ENCODE measurements at regions not wholly inside any gene's neighbourhood (a gene's known extent, or its start where the extent isn't known, plus 50 kb on each side); places are given as distances from the start of the nearest gene placed in this dataset.

- no peak overlapping the region for H3K9ac ChIP-seq (ENCODE audit: low read length)
- no peak overlapping the region for H2AFZ ChIP-seq (ENCODE audit: low read depth, low read length)
- H4K20me1 ChIP-seq (ENCODE audit: insufficient read depth): no peaks in the 10 kb centered on the region
- H3F3A ChIP-seq (ENCODE audit: insufficient read depth, low read length, poor library complexity, severe bottlenecking): no peaks in the 10 kb centered on the region
- H3K27me3 ChIP-seq (ENCODE audit: insufficient read depth, low read depth, low read length): no peaks in the 10 kb centered on the region
- no peak overlapping the region for H3K4me2 ChIP-seq (ENCODE audit: low read length)
- H3K36me3 ChIP-seq (ENCODE audit: insufficient read depth, low read length): no peaks in the 10 kb centered on the region
- no peak overlapping the region for H3K27ac ChIP-seq (ENCODE audit: low read length)
- H3K9me3 ChIP-seq (ENCODE audit: low read length): no peaks in the 10 kb centered on the region
- H3K79me2 ChIP-seq (replicated peaks; ENCODE audit: insufficient read depth, low read length): no peaks in the 10 kb centered on the region
- no peak overlapping the region for H3K4me3 ChIP-seq (ENCODE audit: low read length)
- TF ChIP-seq SMC3 (conservative IDR thresholded peaks at IDR 0.05; ENCODE audit: poor library complexity): no peak
- TF ChIP-seq MXI1 (conservative IDR thresholded peaks at IDR 0.05; ENCODE audit: poor library complexity, severe bottlenecking): no peak
- TF ChIP-seq EZH2 (IDR thresholded peaks at IDR 0.05; ENCODE audit: borderline replicate concordance, insufficient read depth, low read length, poor library complexity, severe bottlenecking): no peak
- no peak for TF ChIP-seq EP300 (conservative IDR thresholded peaks at IDR 0.05; ENCODE audit: poor library complexity, severe bottlenecking)
- H3K9me2 ChIP-seq (ENCODE audit: insufficient read depth, low read length): no peaks in the 10 kb centered on the region
Measured at GRCh38 chr4:11831739-11832138, 403.0 kb upstream of the HS3ST1 start.

GRCh38 chr4:11824566-11824965 is 395.9 kb upstream of the HS3ST1 start:
- H3K4me3 ChIP-seq (ENCODE audit: low read length): no peak overlapping the region
- no peaks in the 10 kb centered on the region for H3F3A ChIP-seq (ENCODE audit: insufficient read depth, low read length, poor library complexity, severe bottlenecking)
- no peaks in the 10 kb centered on the region for H3K9me3 ChIP-seq (ENCODE audit: low read length)
- no peak overlapping the region for H3K27ac ChIP-seq (ENCODE audit: low read length)
- H3K27me3 ChIP-seq (ENCODE audit: insufficient read depth, low read depth, low read length): no peaks in the 10 kb centered on the region
- no peak overlapping the region for H3K9ac ChIP-seq (ENCODE audit: low read length)
- TF ChIP-seq RAD21 (conservative IDR thresholded peaks at IDR 0.05): no peak
- no peaks in the 10 kb centered on the region for H3K36me3 ChIP-seq (ENCODE audit: insufficient read depth, low read length)
- H4K20me1 ChIP-seq (ENCODE audit: insufficient read depth): no peaks in the 10 kb centered on the region
- no peaks in the 10 kb centered on the region for H3K9me2 ChIP-seq (ENCODE audit: insufficient read depth, low read length)
- H3K79me2 ChIP-seq (replicated peaks; ENCODE audit: insufficient read depth, low read length): no peaks in the 10 kb centered on the region
- no peak overlapping the region for H3K4me2 ChIP-seq (ENCODE audit: low read length)
- no peak overlapping the region for H2AFZ ChIP-seq (ENCODE audit: low read depth, low read length)

- Histone ChIP-seq H3K9me3 (ENCODE audit: low read length) (no peaks in the 10 kb centered on the region), H3K27me3 (ENCODE audit: insufficient read depth, low read depth, low read length) (no peaks in the 10 kb centered on the region), H2AFZ (ENCODE audit: low read depth, low read length) (no peak overlapping the region), H4K20me1 (ENCODE audit: insufficient read depth) (no peaks in the 10 kb centered on the region), H3K27ac (ENCODE audit: low read length) (no peak overlapping the region), H3K79me2 (replicated peaks; ENCODE audit: insufficient read depth, low read length) (no peaks in the 10 kb centered on the region), H3K9ac (ENCODE audit: low read length) (no peak overlapping the region), H3K9me2 (ENCODE audit: insufficient read depth, low read length) (no peaks in the 10 kb centered on the region), H3K4me2 (ENCODE audit: low read length) (no peak overlapping the region), H3F3A (ENCODE audit: insufficient read depth, low read length, poor library complexity, severe bottlenecking) (no peaks in the 10 kb centered on the region), H3K4me3 (ENCODE audit: low read length) (no peak overlapping the region), H3K36me3 (ENCODE audit: insufficient read depth, low read length) (no peaks in the 10 kb centered on the region)
- TF ChIP-seq REST (IDR thresholded peaks at IDR 0.05; ENCODE audit: borderline replicate concordance) (no peak), EZH2 (IDR thresholded peaks at IDR 0.05; ENCODE audit: borderline replicate concordance, insufficient read depth, low read length, poor library complexity, severe bottlenecking) (no peak), SMC3 (conservative IDR thresholded peaks at IDR 0.05; ENCODE audit: poor library complexity) (no peak), CTCF (IDR thresholded peaks at IDR 0.05; ENCODE audit: poor library complexity, severe bottlenecking) (no peak), EP300 (conservative IDR thresholded peaks at IDR 0.05; ENCODE audit: poor library complexity, severe bottlenecking) (no peak), MXI1 (conservative IDR thresholded peaks at IDR 0.05; ENCODE audit: poor library complexity, severe bottlenecking) (no peak), POLR2AphosphoS5 (IDR thresholded peaks at IDR 0.05) (no peak), TAF1 (IDR thresholded peaks at IDR 0.05; ENCODE audit: low read depth) (no peak), RAD21 (conservative IDR thresholded peaks at IDR 0.05) (no peak)
Measured at GRCh38 chr4:11821772-11822430, 393.2 kb upstream of the HS3ST1 start.
